WTC11 (cell line): ENCODE measurements at regions not wholly inside any gene's neighbourhood (a gene's known extent, or its start where the extent isn't known, plus 50 kb on each side); places are given as distances from the start of the nearest gene placed in this dataset.

Experiments
- ATAC-seq: fragments of 200-7000 bp; cut with Tn5 transposase; 2 replicates; pipeline ENCODE4 v1.10.0; 2021; ENCODE audit warnings: mild to moderate bottlenecking, moderate library complexity
- CTCF ChIA-PET: fragments of 300-600 bp; sonication (Branson Sonifier 250); formaldehyde crosslinking; loops from one replicate; lab custom pipeline; 2021; ENCODE audit warnings: antibody characterized with exemption; lab: Charles Lee
- POLR2A ChIA-PET: fragments of 350-600 bp; sonication (Branson Sonifier 250); formaldehyde crosslinking; loops from one replicate; lab custom pipeline; 2021; ENCODE audit warnings: antibody characterized with exemption; lab: Charles Lee
- DNase-seq: peaks from one replicate; pipeline ENCODE4 v3.0.0; 2021; ENCODE audit warnings: low spot score
- H3K27ac Mint-ChIP-seq: 2 replicates; pipeline ENCODE4 v1.8.0; 2021; ENCODE audit warnings: mixed read lengths
- H3K27me3 Mint-ChIP-seq: 2 replicates; pipeline ENCODE4 v1.8.0; 2021; ENCODE audit warnings: low read depth, mild to moderate bottlenecking, moderate library complexity, mixed read lengths
- H3K36me3 Mint-ChIP-seq: 2 replicates; pipeline ENCODE4 v1.8.0; 2021; ENCODE audit warnings: mixed read lengths
- H3K4me1 Mint-ChIP-seq: 2 replicates; pipeline ENCODE4 v1.8.0; 2022; ENCODE audit warnings: mixed read lengths
- H3K4me3 Mint-ChIP-seq: 2 replicates; pipeline ENCODE4 v1.8.0; 2021; ENCODE audit warnings: mild to moderate bottlenecking, moderate library complexity, mixed read lengths
- H3K9me3 Mint-ChIP-seq: 2 replicates; pipeline ENCODE4 v1.8.0; 2021; ENCODE audit warnings: mixed read lengths
- ATF2 ChIP-seq: sonication (generic); formaldehyde crosslinking; IDR thresholded peaks from 2 replicates; pipeline ENCODE4 v1.8.1; 2022; ENCODE audit warnings: low read depth, missing genetic modification reagents, borderline replicate concordance
- CBFB ChIP-seq: sonication (generic); formaldehyde crosslinking; IDR thresholded peaks from 2 replicates; pipeline ENCODE4 v1.8.1; 2022; ENCODE audit warnings: mild to moderate bottlenecking, low read depth, missing genetic modification reagents
- ELF4 ChIP-seq: sonication (generic); formaldehyde crosslinking; IDR thresholded peaks from 2 replicates; pipeline ENCODE4 v1.8.1; 2022; ENCODE audit warnings: low read depth, mild to moderate bottlenecking, moderate library complexity, missing genetic modification reagents
- EMX1 ChIP-seq: fragments of 250-450 bp; sonication (Bioruptor Pico); IDR thresholded peaks from 2 replicates; pipeline ENCODE4 v1.8.0; 2021; ENCODE audit warnings: mild to moderate bottlenecking
- ERG ChIP-seq: fragments of 250-450 bp; sonication (Bioruptor Pico); IDR thresholded peaks from 2 replicates; pipeline ENCODE4 v1.8.0; 2021; ENCODE audit warnings: mild to moderate bottlenecking
- FOXK1 ChIP-seq: sonication (generic); formaldehyde crosslinking; IDR thresholded peaks from 2 replicates; pipeline ENCODE4 v1.8.0; 2022; ENCODE audit warnings: mild to moderate bottlenecking, moderate library complexity, missing genetic modification reagents
- GRHL2 ChIP-seq: fragments of 250-450 bp; sonication (Bioruptor Pico); IDR thresholded peaks from 2 replicates; pipeline ENCODE4 v1.8.0; 2022; ENCODE audit warnings: mild to moderate bottlenecking, moderate library complexity; ENCODE audit not compliant: insufficient replicate concordance, severe bottlenecking
- GTF2I ChIP-seq: fragments of 250-450 bp; sonication (Bioruptor Pico); conservative IDR thresholded peaks from 2 replicates; pipeline ENCODE4 v1.4.0; 2021; ENCODE audit warnings: mild to moderate bottlenecking
- JUN ChIP-seq: sonication (generic); formaldehyde crosslinking; IDR thresholded peaks from 2 replicates; pipeline ENCODE4 v1.8.0; 2023; ENCODE audit warnings: mild to moderate bottlenecking, missing genetic modification reagents
- KAT7 ChIP-seq: sonication (generic); formaldehyde crosslinking; IDR thresholded peaks from 2 replicates; pipeline ENCODE4 v1.8.1; 2023; ENCODE audit warnings: missing genetic modification reagents, mild to moderate bottlenecking, borderline replicate concordance
- PRRX2 ChIP-seq: fragments of 250-450 bp; sonication (Bioruptor Pico); IDR thresholded peaks from 2 replicates; pipeline ENCODE4 v1.8.0; 2021; ENCODE audit warnings: mild to moderate bottlenecking
- RELA ChIP-seq: sonication (generic); formaldehyde crosslinking; IDR thresholded peaks from 2 replicates; pipeline ENCODE4 v1.8.1; 2022; ENCODE audit warnings: missing genetic modification reagents, mild to moderate bottlenecking, borderline replicate concordance
- TEAD4 ChIP-seq: sonication (generic); formaldehyde crosslinking; IDR thresholded peaks from 2 replicates; pipeline ENCODE4 v1.8.0; 2022; ENCODE audit warnings: mild to moderate bottlenecking, missing genetic modification reagents
- USF2 ChIP-seq: sonication (generic); formaldehyde crosslinking; IDR thresholded peaks from 2 replicates; pipeline ENCODE4 v1.8.1; 2023; ENCODE audit warnings: mild to moderate bottlenecking, missing genetic modification reagents, moderate library complexity
- ZBTB43 ChIP-seq: sonication (generic); formaldehyde crosslinking; IDR thresholded peaks from 2 replicates; pipeline ENCODE4 v1.8.1; 2023; ENCODE audit warnings: mild to moderate bottlenecking, missing genetic modification reagents
- ZNF232 ChIP-seq: sonication (generic); formaldehyde crosslinking; IDR thresholded peaks from 2 replicates; pipeline ENCODE4 v1.8.0; 2022; ENCODE audit warnings: mild to moderate bottlenecking, missing genetic modification reagents
- ZNF396 ChIP-seq: fragments of 250-450 bp; sonication (Bioruptor Pico); IDR thresholded peaks from 2 replicates; pipeline ENCODE4 v1.8.0; 2021; ENCODE audit warnings: mild to moderate bottlenecking, moderate library complexity, borderline replicate concordance
- ZNF423 ChIP-seq: fragments of 250-450 bp; sonication (Bioruptor Pico); IDR thresholded peaks from 2 replicates; pipeline ENCODE4 v2.1.2; 2022; ENCODE audit warnings: mild to moderate bottlenecking, moderate library complexity
- ZNF512 ChIP-seq: sonication (generic); formaldehyde crosslinking; IDR thresholded peaks from 2 replicates; pipeline ENCODE4 v1.8.1; 2022; ENCODE audit warnings: missing genetic modification reagents, borderline replicate concordance
- ZNF671 ChIP-seq: fragments of 250-450 bp; sonication (Bioruptor Pico); IDR thresholded peaks from 2 replicates; pipeline ENCODE4 v1.8.0; 2021; ENCODE audit warnings: mild to moderate bottlenecking

GRCh38 chr16:62478903-62479458, 442.7 kb upstream of the CDH8 start (continued):
- TF ChIP-seq GRHL2 (no peak), ZNF232 (CRISPR knock-in tag) (no peak), ERG (CRISPR knock-in tag) (no peak), RELA (CRISPR knock-in tag) (no peak), FOXK1 (CRISPR knock-in tag) (no peak)
- TF ChIP-seq, all 79 proteins: peak for 0

GRCh38 chr16:62477796-62478195, 441.6 kb upstream of the CDH8 start:
- Mint-ChIP-seq H3K27me3 (peaks cover 4% of the 10 kb centered on the region; the same call in 1 of the 2 replicates), H3K4me3 (no peak overlapping the region), H3K27ac (no peak overlapping the region), H3K9me3 (peaks cover 39% of the 10 kb centered on the region), H3K4me1 (no peaks in the 10 kb centered on the region), H3K36me3 (peaks cover 15% of the 10 kb centered on the region)
- POLR2A ChIA-PET = no interaction called here
- TF ChIP-seq ZBTB43 (CRISPR knock-in tag) (no peak), ATF2 (CRISPR knock-in tag) (no peak), KAT7 (no peak), USF2 (CRISPR knock-in tag) (no peak), ELF4 (CRISPR knock-in tag) (no peak), ZNF396 (CRISPR knock-in tag) (no peak), EMX1 (no peak), ZNF671 (CRISPR knock-in tag) (no peak), PRRX2 (CRISPR knock-in tag) (no peak), ZNF423 (CRISPR knock-in tag) (no peak), CBFB (CRISPR knock-in tag) (no peak), GTF2I (CRISPR knock-in tag) (no peak), TEAD4 (CRISPR knock-in tag) (no peak)
- ATAC-seq (no peak), DNase-seq (no peak)
- CTCF ChIA-PET = no interaction called here

- CTCF ChIA-PET = no interaction called here
- peaks cover 4% of the 10 kb centered on the region; the same call in 1 of the 2 replicates for H3K27me3 Mint-ChIP-seq
These were observed 439.3 kb upstream of the CDH8 start for GRCh38 chr16:62475573-62475972.

More at GRCh38 chr16:62475573-62475972, 439.3 kb upstream of the CDH8 start:
- no peak for DNase-seq
- POLR2A ChIA-PET = no interaction called here
- peaks cover 60% of the 10 kb centered on the region for H3K9me3 Mint-ChIP-seq
- no peak overlapping the region for H3K27ac Mint-ChIP-seq
- peaks cover 27% of the 10 kb centered on the region for H3K36me3 Mint-ChIP-seq
- TF ChIP-seq ZNF512 = no peak
- TF ChIP-seq USF2 (CRISPR knock-in tag) = no peak
- no peak for TF ChIP-seq JUN (CRISPR knock-in tag)
- H3K4me3 Mint-ChIP-seq = no peak overlapping the region
- no peaks in the 10 kb centered on the region for H3K4me1 Mint-ChIP-seq
- no peak for ATAC-seq
